Stomach (tissue), 8 donors: ENCODE measurements at regions not wholly inside any gene's neighbourhood (a gene's known extent, or its start where the extent isn't known, plus 50 kb on each side); places are given as distances from the start of the nearest gene placed in this dataset.

Experiments used
- DNase-seq, 2 donors: peaks; one replicate each; pipeline versions ENCODE4 v3.0.0 to v3.0.0-alpha.2; 2013 to 2019
- H3K27ac ChIP-seq, 5 donors: fragments of 200-600 bp in 4 of 5; sonication (generic) in 4 of 5; one replicate each; pipeline ENCODE4 v1.5.1; 2013 to 2019; ENCODE audit warnings: mild to moderate bottlenecking in 1 of 5, moderate library complexity in 1 of 5
- H3K27me3 ChIP-seq, 3 donors: fragments of 200-600 bp; sonication (generic); one replicate each; pipeline ENCODE4 v1.5.1; 2017 to 2019; ENCODE audit warnings: mixed run types in 1 of 3
- H3K36me3 ChIP-seq, 4 donors: fragments of 200-600 bp; sonication (generic); 1 replicate in 3 of 4; 2 replicates in 1 of 4; pipeline ENCODE4 v1.5.1; 2016 to 2019
- H3K4me1 ChIP-seq, 4 donors: fragments of 200-600 bp; sonication (generic); one replicate each; pipeline ENCODE4 v1.5.1; 2016 to 2019
- H3K4me3 ChIP-seq, 4 donors: fragments of 200-600 bp; sonication (generic) in 3 of 4; one replicate each; pipeline ENCODE4 v1.5.1; 2016 to 2019; ENCODE audit warnings: mild to moderate bottlenecking in 1 of 4
- H3K9me3 ChIP-seq, 4 donors: fragments of 200-600 bp; sonication (generic); one replicate each; pipeline ENCODE4 v1.5.1; 2016 to 2019
- CTCF ChIP-seq, 7 experiments: fragments of 450-650 bp in 4 of 7; fragments of 200-600 bp in 3 of 7; sonication (generic) in 3 of 7; IDR thresholded peaks; one replicate each; pipeline ENCODE4 v1.5.1; 2016 to 2019; ENCODE audit warnings: antibody characterized with exemption in 7 of 7, control low read depth in 2 of 7, mild to moderate bottlenecking in 1 of 7
- EP300 ChIP-seq: sonication (generic); formaldehyde crosslinking; IDR thresholded peaks from one replicate; pipeline ENCODE4 v1.6.1; 2017; ENCODE audit warnings: antibody characterized with exemption
- POLR2A ChIP-seq, 4 donors: fragments of 450-650 bp; IDR thresholded peaks; one replicate each; pipeline ENCODE4 v1.6.1; 2016; ENCODE audit warnings: antibody characterized with exemption in 4 of 4, control low read depth in 2 of 4, mild to moderate bottlenecking in 1 of 4, moderate library complexity in 1 of 4
- POLR2AphosphoS5 ChIP-seq, 3 donors: sonication (generic); formaldehyde crosslinking; IDR thresholded peaks; one replicate each; pipeline ENCODE4 v1.6.1; 2016; ENCODE audit warnings: antibody characterized with exemption in 3 of 3
- WGBS, 5 donors: extraction: QIAGEN DNeasy Blood & Tissue Kit in 3 of 5; methylation state at CpG; one replicate each; pipeline versions ENCODE4 v1.1.5 to v1.1.7; 2013 to 2018; 5-methylcytosine and 5-hydroxymethylcytosine counted together
- intact Hi-C: fragments of 100-400 bp; cut with DNase I; formaldehyde crosslinking; loops from one replicate; pipeline ENCODE4 v1.15.1; 2023; ENCODE audit warnings: low total_unique reads
- donor health status: healthy with polysubstance abuse.
- donor health status: Bipolar disorder and iron deficiency.
- donor health status: healthy.

- Histone ChIP-seq H3K27ac (no peak overlapping the region), H3K4me3 (no peak overlapping the region), H3K9me3 (peaks cover 0 to 13% (median 0%) of the 10 kb centered on the region in 4 donors), H3K36me3 (peaks cover 0 to 14% (median 0%) of the 10 kb centered on the region in 4 donors), H3K4me1 (peaks cover 0 to 9% (median 6%) of the 10 kb centered on the region in 4 donors), H3K27me3 (peaks cover 0 to 20% (median 0%) of the 10 kb centered on the region in 3 donors)
- intact Hi-C loops = loop anchor here (5.0 kb wide), 1 partner anchor 293 kb away; no protein-coding TSS in a partner anchor
- WGBS, 5 donors = 87 to 95% (median 89%) methylated on average over 4 to 8 of the region's 8 CpGs
- no peak for TF ChIP-seq CTCF (IDR thresholded peaks at IDR 0.05)
- DNase-seq = no peak
Observed at GRCh38 chr11:70759846-70760245, 361.5 kb downstream of the CTTN start.

- H3K36me3 ChIP-seq = peaks cover 0 to 14% (median 0%) of the 10 kb centered on the region in 4 donors
- no peak for DNase-seq
- H3K27ac ChIP-seq = no peak overlapping the region
- no peak overlapping the region for H3K4me3 ChIP-seq
- intact Hi-C loops = no loop called here
- H3K4me1 ChIP-seq = peaks cover 0 to 6% (median 3%) of the 10 kb centered on the region in 4 donors
- TF ChIP-seq EP300 (no peak), POLR2A (IDR thresholded peaks at IDR 0.05) (no peak), POLR2AphosphoS5 (IDR thresholded peaks at IDR 0.05) (no peak), CTCF (IDR thresholded peaks at IDR 0.05) (no peak)
- H3K27me3 ChIP-seq = peaks cover 0 to 19% (median 0%) of the 10 kb centered on the region in 3 donors
- 80 to 89% (median 83%) methylated on average over 8 to 9 of the region's 9 CpGs for WGBS, 5 donors
- H3K9me3 ChIP-seq = peaks cover 0 to 13% (median 0%) of the 10 kb centered on the region in 4 donors
Observed at GRCh38 chr11:70760416-70761020, 362.2 kb downstream of the CTTN start.

GRCh38 chr11:70761094-70761907, 363.0 kb downstream of the CTTN start:
- H3K27me3 ChIP-seq = peaks cover 0 to 11% (median 0%) of the 10 kb centered on the region in 3 donors
- peaks cover 0 to 14% (median 0%) of the 10 kb centered on the region in 4 donors for H3K36me3 ChIP-seq
- TF ChIP-seq POLR2AphosphoS5 (IDR thresholded peaks at IDR 0.05) (no peak), EP300 (no peak), POLR2A (IDR thresholded peaks at IDR 0.05) (no peak), CTCF (IDR thresholded peaks at IDR 0.05) (no peak)
- intact Hi-C loops = no loop called here
- no peaks in the 10 kb centered on the region for H3K4me1 ChIP-seq
- 81 to 93% (median 91%) methylated on average over 7 to 13 of the region's 13 CpGs for WGBS, 5 donors
- no peak overlapping the region for H3K4me3 ChIP-seq
- no peak for DNase-seq
- H3K9me3 ChIP-seq = peaks cover 0 to 13% (median 0%) of the 10 kb centered on the region in 4 donors
- no peak overlapping the region for H3K27ac ChIP-seq

- Histone ChIP-seq H3K9me3 (peaks cover 0 to 13% (median 0%) of the 10 kb centered on the region in 4 donors), H3K4me3 (no peak overlapping the region), H3K4me1 (no peaks in the 10 kb centered on the region), H3K27ac (no peak overlapping the region), H3K27me3 (peaks cover 0 to 5% (median 0%) of the 10 kb centered on the region in 3 donors), H3K36me3 (peaks cover 0 to 14% (median 0%) of the 10 kb centered on the region in 4 donors)
- no peak for TF ChIP-seq EP300
- no peak for TF ChIP-seq POLR2A (IDR thresholded peaks at IDR 0.05)
- TF ChIP-seq POLR2AphosphoS5 (IDR thresholded peaks at IDR 0.05) = no peak
- TF ChIP-seq CTCF (IDR thresholded peaks at IDR 0.05) = no peak
- no peak for DNase-seq
- intact Hi-C loops = no loop called here
- WGBS, 5 donors = 85 to 92% (median 87%) methylated on average over 11 of the region's 11 CpGs
Observed at GRCh38 chr11:70761908-70762337, 363.6 kb downstream of the CTTN start.
